HEK293 (cell line): ENCODE measurements at regions not wholly inside any gene's neighbourhood (a gene's known extent, or its start where the extent isn't known, plus 50 kb on each side); places are given as distances from the start of the nearest gene placed in this dataset.

Source experiments
- CTCF ChIA-PET: fragments of 350-600 bp; formaldehyde crosslinking; extraction: SDS; loops from one replicate; lab custom pipeline; 2021; ENCODE audit warnings: antibody characterized with exemption; lab: Yijun Ruan, JAX
- POLR2A ChIA-PET: fragments of 300-600 bp; formaldehyde crosslinking; extraction: SDS; loops from one replicate; lab custom pipeline; 2020; ENCODE audit warnings: antibody characterized with exemption, inconsistent platforms; lab: Yijun Ruan, JAX
- H3K27ac ChIP-seq: fragments of 200-500 bp; sonication (Bioruptor generic); 2 replicates; pipeline ENCODE4 v1.5.1; 2014; ENCODE audit warnings: low read depth, low read length, control low read depth, inconsistent platforms; ENCODE audit errors: extremely low read depth
- H3K36me3 ChIP-seq, 2 experiments: fragments of 200-500 bp in 1 of 2; sonication (Bioruptor generic) in 1 of 2; 1 replicate in 1 of 2; 2 replicates in 1 of 2; pipeline ENCODE4 v1.5.1; 2014 to 2017; ENCODE audit warnings: inconsistent platforms in 2 of 2, low read length in 2 of 2; ENCODE audit not compliant: control insufficient read depth in 2 of 2, insufficient read depth in 1 of 2
- H3K4me1 ChIP-seq: fragments of 200-500 bp; sonication (Bioruptor generic); 2 replicates; pipeline ENCODE4 v1.5.1; 2014; ENCODE audit warnings: mild to moderate bottlenecking, low read length, inconsistent platforms; ENCODE audit not compliant: control insufficient read depth, insufficient read depth
- H3K4me3 ChIP-seq: 2 replicates; pipeline ENCODE4 v1.5.1; 2011; ENCODE audit warnings: low read depth, mild to moderate bottlenecking, control low read depth, low read length, moderate library complexity
- H3K9me3 ChIP-seq: fragments of 200-500 bp; sonication (Bioruptor generic); 2 replicates; pipeline ENCODE4 v1.5.1; 2014; ENCODE audit warnings: low read depth, low read length, inconsistent platforms; ENCODE audit not compliant: control insufficient read depth, insufficient read depth
- EGR2 ChIP-seq: fragments of 450-650 bp; formaldehyde crosslinking; IDR thresholded peaks from 2 replicates; pipeline ENCODE4 v1.5.1; 2016; ENCODE audit warnings: low read depth, missing biosample characterization, missing genetic modification characterization
- KLF16 ChIP-seq: fragments of 450-650 bp; formaldehyde crosslinking; IDR thresholded peaks from 2 replicates; pipeline ENCODE4 v1.5.1; 2017; ENCODE audit warnings: missing biosample characterization, missing genetic modification characterization
- KLF8 ChIP-seq: fragments of 450-650 bp; formaldehyde crosslinking; IDR thresholded peaks from 2 replicates; pipeline ENCODE4 v1.5.1; 2016; ENCODE audit warnings: missing biosample characterization, missing genetic modification characterization
- RBAK ChIP-seq: fragments of 450-650 bp; formaldehyde crosslinking; IDR thresholded peaks from 2 replicates; pipeline ENCODE4 v1.5.1; 2016; ENCODE audit warnings: missing biosample characterization, missing genetic modification characterization
- SCRT2 ChIP-seq: fragments of 450-650 bp; formaldehyde crosslinking; IDR thresholded peaks from 2 replicates; pipeline ENCODE4 v1.5.1; 2016; ENCODE audit warnings: missing biosample characterization, missing genetic modification characterization
- ZBTB26 ChIP-seq: fragments of 450-650 bp; formaldehyde crosslinking; optimal IDR thresholded peaks from 2 replicates; pipeline ENCODE3; 2016; ENCODE audit warnings: missing biosample characterization, mild to moderate bottlenecking, missing genetic modification characterization
- ZBTB48 ChIP-seq: fragments of 450-650 bp; formaldehyde crosslinking; IDR thresholded peaks from 2 replicates; pipeline ENCODE4 v1.5.1; 2016; ENCODE audit warnings: missing biosample characterization, missing genetic modification characterization
- ZBTB8A ChIP-seq: fragments of 450-650 bp; formaldehyde crosslinking; IDR thresholded peaks from 2 replicates; pipeline ENCODE4 v1.5.1; 2016; ENCODE audit warnings: missing biosample characterization, missing genetic modification characterization
- ZFHX2 ChIP-seq: fragments of 450-650 bp; formaldehyde crosslinking; conservative IDR thresholded peaks from 2 replicates; pipeline ENCODE4 v1.5.1; 2016; ENCODE audit warnings: missing biosample characterization, missing genetic modification characterization
- ZFP37 ChIP-seq: fragments of 450-650 bp; formaldehyde crosslinking; IDR thresholded peaks from 2 replicates; pipeline ENCODE4 v1.5.1; 2016; ENCODE audit warnings: missing biosample characterization, missing genetic modification characterization
- ZNF2 ChIP-seq: fragments of 450-650 bp; formaldehyde crosslinking; IDR thresholded peaks from 2 replicates; pipeline ENCODE4 v1.5.1; 2016; ENCODE audit warnings: missing biosample characterization, missing genetic modification characterization
- ZNF202 ChIP-seq: fragments of 450-650 bp; formaldehyde crosslinking; IDR thresholded peaks from 2 replicates; pipeline ENCODE4 v1.5.1; 2016; ENCODE audit warnings: missing biosample characterization, missing genetic modification characterization, borderline replicate concordance
- ZNF37A ChIP-seq: fragments of 450-650 bp; IDR thresholded peaks from 2 replicates; pipeline ENCODE4 v1.5.1; 2018; ENCODE audit warnings: missing biosample characterization, missing genetic modification characterization
- ZNF433 ChIP-seq: fragments of 450-650 bp; formaldehyde crosslinking; IDR thresholded peaks from 2 replicates; pipeline ENCODE4 v1.5.1; 2016; ENCODE audit warnings: missing biosample characterization, missing genetic modification characterization, low read depth
- ZNF626 ChIP-seq: fragments of 450-650 bp; sonication (Bioruptor Pico); formaldehyde crosslinking; IDR thresholded peaks from 2 replicates; pipeline ENCODE4 v1.5.1; 2018; ENCODE audit warnings: missing biosample characterization, missing genetic modification characterization, inconsistent platforms
- TF ChIP-seq, protein P1 (sequence below): fragments of 450-650 bp; IDR thresholded peaks from 2 replicates; pipeline ENCODE4 v1.5.1; 2018; ENCODE audit warnings: missing biosample characterization, missing genetic modification characterization
- TF ChIP-seq, protein P2 (sequence below): fragments of 450-650 bp; IDR thresholded peaks from 2 replicates; pipeline ENCODE4 v1.5.1; 2018; ENCODE audit warnings: missing biosample characterization, mild to moderate bottlenecking, missing genetic modification characterization

- H3K36me3 ChIP-seq, result no peaks in the 10 kb centered on the region
- H3K27ac ChIP-seq, result no peak overlapping the region
- CTCF ChIA-PET, result interaction anchor here (1.4 to 20.2 kb wide), 5 partner anchors 10 to 182 kb away, joined by 3 to 847 read pairs (median 7); no protein-coding TSS in a partner anchor
- TF ChIP-seq ZNF37A (tag by site-specific recombination) (no peak), ZFHX2 (peak; percentile 65), EGR2 (0 out of 2 replicates have a peak, but pooled peaks have one; percentile 41), KLF16 (no peak), RBAK (tag by site-specific recombination) (no peak), SCRT2 (tag by site-specific recombination) (no peak)
- TF ChIP-seq, all 188 proteins: peak for 2
- POLR2A ChIA-PET, result no interaction called here
- Histone ChIP-seq H3K9me3 (no peaks in the 10 kb centered on the region), H3K4me1 (no peaks in the 10 kb centered on the region), H3K4me3 (no peak overlapping the region)
These were observed 53.3 kb upstream of the PRDM11 start for GRCh38 chr11:45092901-45093760.

GRCh38 chr11:45093761-45094455 is 52.5 kb upstream of the PRDM11 start:
- Histone ChIP-seq H3K9me3 (no peaks in the 10 kb centered on the region), H3K4me3 (no peak overlapping the region), H3K27ac (no peak overlapping the region), H3K4me1 (no peaks in the 10 kb centered on the region), H3K36me3 (no peaks in the 10 kb centered on the region)
- ChIA-PET CTCF (interaction anchor here (1.4 to 20.2 kb wide), 5 partner anchors 9 to 182 kb away, joined by 3 to 847 read pairs (median 7); no protein-coding TSS in a partner anchor), POLR2A (no interaction called here)
- TF ChIP-seq ZBTB48 (tag by site-specific recombination), result no peak
- no peak for TF ChIP-seq ZNF202 (tag by site-specific recombination)
- no peak for TF ChIP-seq ZNF433
- TF ChIP-seq, protein P1, sequence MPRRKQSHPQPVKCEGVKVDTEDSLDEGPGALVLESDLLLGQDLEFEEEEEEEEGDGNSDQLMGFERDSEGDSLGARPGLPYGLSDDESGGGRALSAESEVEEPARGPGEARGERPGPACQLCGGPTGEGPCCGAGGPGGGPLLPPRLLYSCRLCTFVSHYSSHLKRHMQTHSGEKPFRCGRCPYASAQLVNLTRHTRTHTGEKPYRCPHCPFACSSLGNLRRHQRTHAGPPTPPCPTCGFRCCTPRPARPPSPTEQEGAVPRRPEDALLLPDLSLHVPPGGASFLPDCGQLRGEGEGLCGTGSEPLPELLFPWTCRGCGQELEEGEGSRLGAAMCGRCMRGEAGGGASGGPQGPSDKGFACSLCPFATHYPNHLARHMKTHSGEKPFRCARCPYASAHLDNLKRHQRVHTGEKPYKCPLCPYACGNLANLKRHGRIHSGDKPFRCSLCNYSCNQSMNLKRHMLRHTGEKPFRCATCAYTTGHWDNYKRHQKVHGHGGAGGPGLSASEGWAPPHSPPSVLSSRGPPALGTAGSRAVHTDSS, result no peak
- no peak for TF ChIP-seq ZBTB26
- no peak for TF ChIP-seq KLF8
- TF ChIP-seq, protein P2, sequence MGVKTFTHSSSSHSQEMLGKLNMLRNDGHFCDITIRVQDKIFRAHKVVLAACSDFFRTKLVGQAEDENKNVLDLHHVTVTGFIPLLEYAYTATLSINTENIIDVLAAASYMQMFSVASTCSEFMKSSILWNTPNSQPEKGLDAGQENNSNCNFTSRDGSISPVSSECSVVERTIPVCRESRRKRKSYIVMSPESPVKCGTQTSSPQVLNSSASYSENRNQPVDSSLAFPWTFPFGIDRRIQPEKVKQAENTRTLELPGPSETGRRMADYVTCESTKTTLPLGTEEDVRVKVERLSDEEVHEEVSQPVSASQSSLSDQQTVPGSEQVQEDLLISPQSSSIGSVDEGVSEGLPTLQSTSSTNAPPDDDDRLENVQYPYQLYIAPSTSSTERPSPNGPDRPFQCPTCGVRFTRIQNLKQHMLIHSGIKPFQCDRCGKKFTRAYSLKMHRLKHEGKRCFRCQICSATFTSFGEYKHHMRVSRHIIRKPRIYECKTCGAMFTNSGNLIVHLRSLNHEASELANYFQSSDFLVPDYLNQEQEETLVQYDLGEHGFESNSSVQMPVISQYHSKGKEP (tag by site-specific recombination), result no peak
- TF ChIP-seq ZNF2 (tag by site-specific recombination), result no peak
- TF ChIP-seq ZFP37 (tag by site-specific recombination), result no peak
- TF ChIP-seq ZBTB8A (tag by site-specific recombination), result no peak
- TF ChIP-seq ZNF626 (tag by site-specific recombination), result no peak
